HepG2 (cell line): ENCODE measurements at regions not wholly inside any gene's neighbourhood (a gene's known extent, or its start where the extent isn't known, plus 50 kb on each side); places are given as distances from the start of the nearest gene placed in this dataset.

ENCODE experiments used
- ATAC-seq: fragments of 200-7000 bp; cut with Tn5 transposase; 3 replicates; pipeline ENCODE4 v1.9.1; 2020; ENCODE audit warnings: mild to moderate bottlenecking, moderate library complexity
- BruUV-seq: library from RNA; stranded (reverse); fragments of 400-500 nt; replicated peaks from 2 replicates; lab custom pipeline; 2021; lab: Mats Ljungman, UMichigan
- CTCF ChIA-PET: fragments of 300-600 bp; formaldehyde crosslinking; extraction: SDS; loops from one replicate; lab custom pipeline; 2021; ENCODE audit warnings: low total read pairs, inconsistent platforms, low intra/inter-chr PET ratio; lab: Yijun Ruan, JAX
- POLR2A ChIA-PET: fragments of 350-600 bp; sonication (Branson Sonifier 250); formaldehyde crosslinking; loops from one replicate; lab custom pipeline; 2020; ENCODE audit warnings: antibody characterized with exemption, inconsistent platforms; lab: Yijun Ruan, JAX
- DNase-seq: peaks from one replicate; pipeline ENCODE4 v3.0.0-alpha.2; 2015; ENCODE audit warnings: low spot score
- FAIRE-seq: peaks from 3 replicates; lab custom pipeline; 2011; peaks lifted over from hg19 to GRCh38; lab: Jason Lieb, UNC
- H2AFZ ChIP-seq: one replicate; pipeline ENCODE4 v1.6.1; 2011; ENCODE audit warnings: low read length, inconsistent platforms
- H3K27ac ChIP-seq: fragments of 300-600 bp; 3 replicates; pipeline ENCODE4 v1.8.0; 2011; ENCODE audit warnings: mixed run types, mild to moderate bottlenecking, mixed read lengths, low read length, inconsistent platforms; ENCODE audit not compliant: insufficient read depth; ENCODE audit errors: extremely low read length
- H3K27me3 ChIP-seq, 2 experiments: fragments of 200-600 bp in 1 of 2; 2 replicates in 1 of 2; 3 replicates in 1 of 2; pipeline versions ENCODE4 v1.6.0 to v1.8.0; 2011; ENCODE audit warnings: low read length in 2 of 2, mild to moderate bottlenecking in 2 of 2, moderate library complexity in 2 of 2, inconsistent platforms in 1 of 2; ENCODE audit not compliant: insufficient read depth in 2 of 2, control insufficient read depth in 1 of 2
- H3K36me3 ChIP-seq, 2 experiments: fragments of 200-600 bp in 1 of 2; replicated peaks in 1 of 2; 2 replicates in 1 of 2; 3 replicates in 1 of 2; pipeline versions ENCODE4 v1.5.1 to v1.8.0; 2011; ENCODE audit warnings: low read length in 2 of 2, inconsistent platforms in 1 of 2; ENCODE audit not compliant: insufficient read depth in 2 of 2, control insufficient read depth in 1 of 2
- H3K4me1 ChIP-seq: 2 replicates; pipeline ENCODE4 v1.5.1; 2012; ENCODE audit warnings: low read length, inconsistent platforms; ENCODE audit not compliant: insufficient read depth
- H3K4me2 ChIP-seq: 2 replicates; pipeline ENCODE4 v1.6.0; 2011; ENCODE audit warnings: low read depth, low read length, inconsistent platforms
- H3K4me3 ChIP-seq, 3 experiments: fragments of 200-600 bp in 1 of 3; sonication (generic), shearing (Covaris generic) in 1 of 3; replicated peaks in 1 of 3; 2 replicates each; pipeline ENCODE4 v1.5.1; 2011 to 2016; ENCODE audit warnings: low read length in 3 of 3, inconsistent platforms in 2 of 3, low read depth in 2 of 3, mild to moderate bottlenecking in 2 of 3, control low read depth in 1 of 3, mixed read lengths in 1 of 3; ENCODE audit not compliant: insufficient read depth in 1 of 3
- H3K79me2 ChIP-seq: one replicate; pipeline ENCODE4 v1.6.1; 2011; ENCODE audit warnings: low read length, inconsistent platforms; ENCODE audit not compliant: insufficient read depth
- H3K9ac ChIP-seq: 2 replicates; pipeline ENCODE4 v1.6.0; 2011; ENCODE audit warnings: mild to moderate bottlenecking, low read depth, low read length, inconsistent platforms; ENCODE audit not compliant: insufficient read depth
- H3K9me3 ChIP-seq: 2 replicates; pipeline ENCODE4 v1.5.1; 2012; ENCODE audit warnings: mild to moderate bottlenecking, low read length
- H4K20me1 ChIP-seq: 2 replicates; pipeline ENCODE4 v1.6.0; 2011; ENCODE audit warnings: inconsistent platforms, mild to moderate bottlenecking, low read length, moderate library complexity; ENCODE audit not compliant: insufficient read depth
- CTCF ChIP-seq: sonication (generic); formaldehyde crosslinking; IDR thresholded peaks from 2 replicates; pipeline ENCODE4 v1.5.0; 2020; ENCODE audit warnings: mild to moderate bottlenecking, missing genetic modification reagents, moderate library complexity
- EP300 ChIP-seq, 3 experiments: sonication (generic) in 1 of 3; formaldehyde crosslinking in 1 of 3; IDR thresholded peaks; 2 replicates each; pipeline versions ENCODE4 v1.5.1 to v1.6.1; 2011 to 2020; ENCODE audit warnings: low read depth in 2 of 3, low read length in 2 of 3, borderline replicate concordance in 1 of 3, improper control_type of control experiment in 1 of 3, mild to moderate bottlenecking in 1 of 3, missing genetic modification reagents in 1 of 3, moderate library complexity in 1 of 3
- STAG1 ChIP-seq: sonication (generic); formaldehyde crosslinking; IDR thresholded peaks from 2 replicates; pipeline ENCODE4 v1.4.0; 2020; ENCODE audit warnings: missing genetic modification reagents
- ZSCAN31 ChIP-seq: sonication (generic); formaldehyde crosslinking; IDR thresholded peaks from 2 replicates; pipeline ENCODE4 v1.5.0; 2020; ENCODE audit warnings: low read depth, mild to moderate bottlenecking, missing genetic modification reagents
- WGBS: methylation state at CpG from one replicate; pipeline ENCODE4 v1.1.6; 2017; ENCODE audit warnings: low lambda C conversion rate; 5-methylcytosine and 5-hydroxymethylcytosine counted together
- in situ Hi-C: cut with HindIII; loops from 2 replicates; pipeline ENCODE4 v1.10.0; 2017; ENCODE audit warnings: low pct_unique_long_range_greater_than_20kb; ENCODE audit not compliant: extremely low pct_ligation_motif_present
- intact Hi-C: fragments of 100-400 bp; cut with micrococcal nuclease; formaldehyde crosslinking; loops from one replicate; pipeline ENCODE4 v1.10.0; 2022; ENCODE audit not compliant: unreplicated experiment
- TF ChIP-seq, protein P1 (sequence below): fragments of 450-650 bp; IDR thresholded peaks from 2 replicates; pipeline ENCODE4 v1.6.1; 2017; ENCODE audit warnings: mild to moderate bottlenecking
- TF ChIP-seq, protein P2 (sequence below): sonication (generic); formaldehyde crosslinking; IDR thresholded peaks from 2 replicates; pipeline ENCODE4 v1.4.0; 2020; ENCODE audit warnings: mild to moderate bottlenecking, missing genetic modification reagents

- TF ChIP-seq, protein P1, sequence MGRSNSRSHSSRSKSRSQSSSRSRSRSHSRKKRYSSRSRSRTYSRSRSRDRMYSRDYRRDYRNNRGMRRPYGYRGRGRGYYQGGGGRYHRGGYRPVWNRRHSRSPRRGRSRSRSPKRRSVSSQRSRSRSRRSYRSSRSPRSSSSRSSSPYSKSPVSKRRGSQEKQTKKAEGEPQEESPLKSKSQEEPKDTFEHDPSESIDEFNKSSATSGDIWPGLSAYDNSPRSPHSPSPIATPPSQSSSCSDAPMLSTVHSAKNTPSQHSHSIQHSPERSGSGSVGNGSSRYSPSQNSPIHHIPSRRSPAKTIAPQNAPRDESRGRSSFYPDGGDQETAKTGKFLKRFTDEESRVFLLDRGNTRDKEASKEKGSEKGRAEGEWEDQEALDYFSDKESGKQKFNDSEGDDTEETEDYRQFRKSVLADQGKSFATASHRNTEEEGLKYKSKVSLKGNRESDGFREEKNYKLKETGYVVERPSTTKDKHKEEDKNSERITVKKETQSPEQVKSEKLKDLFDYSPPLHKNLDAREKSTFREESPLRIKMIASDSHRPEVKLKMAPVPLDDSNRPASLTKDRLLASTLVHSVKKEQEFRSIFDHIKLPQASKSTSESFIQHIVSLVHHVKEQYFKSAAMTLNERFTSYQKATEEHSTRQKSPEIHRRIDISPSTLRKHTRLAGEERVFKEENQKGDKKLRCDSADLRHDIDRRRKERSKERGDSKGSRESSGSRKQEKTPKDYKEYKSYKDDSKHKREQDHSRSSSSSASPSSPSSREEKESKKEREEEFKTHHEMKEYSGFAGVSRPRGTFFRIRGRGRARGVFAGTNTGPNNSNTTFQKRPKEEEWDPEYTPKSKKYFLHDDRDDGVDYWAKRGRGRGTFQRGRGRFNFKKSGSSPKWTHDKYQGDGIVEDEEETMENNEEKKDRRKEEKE = no peak
- TF ChIP-seq ZSCAN31 = no peak
Measured at GRCh38 chr1:187549540-187549939, 720.8 kb downstream of the PLA2G4A start (continued).

DNA sequence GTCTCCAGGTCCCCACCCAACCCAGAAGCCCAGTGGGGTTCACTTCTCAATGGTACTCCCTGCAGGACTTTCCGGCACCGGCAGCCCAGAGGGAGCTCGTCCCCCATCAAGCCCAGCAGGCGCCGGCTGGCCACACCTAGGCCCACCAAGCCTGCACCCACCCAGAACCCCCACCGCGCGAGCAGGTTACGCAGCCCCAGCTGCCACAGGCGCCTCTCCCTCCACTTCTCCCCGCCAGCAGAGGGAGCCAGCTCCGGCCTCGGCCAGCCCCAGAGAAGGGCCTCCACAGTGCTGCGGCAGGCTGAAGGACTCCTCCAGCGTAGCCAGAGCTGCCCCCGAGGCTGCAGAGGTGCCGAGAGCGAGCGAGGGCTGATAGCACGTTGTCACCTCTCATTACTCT lies 722.3 kb downstream of the PLA2G4A start:
- Histone ChIP-seq H3K27ac (no peak overlapping the region), H3K4me3 (no peak overlapping the region), H3K36me3 (no peaks in the 10 kb centered on the region), H3K9ac (no peak overlapping the region), H3K27me3 (no peaks in the 10 kb centered on the region), H3K79me2 (no peaks in the 10 kb centered on the region), H2AFZ (no peak overlapping the region), H3K4me1 (no peaks in the 10 kb centered on the region), H3K9me3 (no peaks in the 10 kb centered on the region), H3K4me2 (no peak overlapping the region), H4K20me1 (no peaks in the 10 kb centered on the region)
- 32% methylated on average over 11 of the region's 20 CpGs for WGBS
- TF ChIP-seq EP300 (IDR thresholded peaks at IDR 0.05; ENCODE audit: low read depth in 2 of 2, low read length in 2 of 2) (no peak), EP300 (CRISPR knock-in tag; IDR thresholded peaks at IDR 0.05; ENCODE audit: borderline replicate concordance) (no peak), STAG1 (CRISPR knock-in tag) (peak; percentile 15; the same call in 1 of the 2 replicates), CTCF (peak; percentile 38; the same call in 1 of the 2 replicates)
- TF ChIP-seq, protein P2, sequence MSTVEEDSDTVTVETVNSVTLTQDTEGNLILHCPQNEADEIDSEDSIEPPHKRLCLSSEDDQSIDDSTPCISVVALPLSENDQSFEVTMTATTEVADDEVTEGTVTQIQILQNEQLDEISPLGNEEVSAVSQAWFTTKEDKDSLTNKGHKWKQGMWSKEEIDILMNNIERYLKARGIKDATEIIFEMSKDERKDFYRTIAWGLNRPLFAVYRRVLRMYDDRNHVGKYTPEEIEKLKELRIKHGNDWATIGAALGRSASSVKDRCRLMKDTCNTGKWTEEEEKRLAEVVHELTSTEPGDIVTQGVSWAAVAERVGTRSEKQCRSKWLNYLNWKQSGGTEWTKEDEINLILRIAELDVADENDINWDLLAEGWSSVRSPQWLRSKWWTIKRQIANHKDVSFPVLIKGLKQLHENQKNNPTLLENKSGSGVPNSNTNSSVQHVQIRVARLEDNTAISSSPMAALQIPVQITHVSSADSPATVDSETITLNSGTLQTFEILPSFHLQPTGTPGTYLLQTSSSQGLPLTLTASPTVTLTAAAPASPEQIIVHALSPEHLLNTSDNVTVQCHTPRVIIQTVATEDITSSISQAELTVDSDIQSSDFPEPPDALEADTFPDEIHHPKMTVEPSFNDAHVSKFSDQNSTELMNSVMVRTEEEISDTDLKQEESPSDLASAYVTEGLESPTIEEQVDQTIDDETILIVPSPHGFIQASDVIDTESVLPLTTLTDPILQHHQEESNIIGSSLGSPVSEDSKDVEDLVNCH (CRISPR knock-in tag) = no peak
- ChIA-PET CTCF (no interaction called here), POLR2A (no interaction called here)
- FAIRE-seq (no peak), ATAC-seq (peak; percentile 89), DNase-seq (peak; percentile 0)
- intact Hi-C loops = no loop called here
- no TSS peak for BruUV-seq
- in situ Hi-C loops = no loop called here
